Cardiac fibroblast (primary cell): ENCODE measurements at regions not wholly inside any gene's neighbourhood (a gene's known extent, or its start where the extent isn't known, plus 50 kb on each side); places are given as distances from the start of the nearest gene placed in this dataset.
A peak's percentile ranks its signal among the peaks of the same experiment; 100 is the strongest.
"Not testable (repeated sequence)": the region's sequence is repeated elsewhere in the genome, so short reads cannot be mapped to it uniquely, and the experiment has no call there.

Experiments
- DNase-seq, 2 donors: peaks; one replicate each; pipeline versions ENCODE4 v3.0.0 to v3.0.0-alpha.2; 2010; ENCODE audit warnings: low read depth in 2 of 2
- H3K4me3 ChIP-seq, 2 donors: replicated peaks in 1 of 2; 1 replicate in 1 of 2; 2 replicates in 1 of 2; pipeline ENCODE4 v1.5.1; 2011; ENCODE audit warnings: low read depth in 2 of 2, low read length in 2 of 2, mild to moderate bottlenecking in 2 of 2, moderate library complexity in 1 of 2
- CTCF ChIP-seq: IDR thresholded peaks from one replicate; pipeline ENCODE4 v1.5.1; 2011; ENCODE audit warnings: low read depth, mild to moderate bottlenecking, low read length, inconsistent platforms

DNA sequence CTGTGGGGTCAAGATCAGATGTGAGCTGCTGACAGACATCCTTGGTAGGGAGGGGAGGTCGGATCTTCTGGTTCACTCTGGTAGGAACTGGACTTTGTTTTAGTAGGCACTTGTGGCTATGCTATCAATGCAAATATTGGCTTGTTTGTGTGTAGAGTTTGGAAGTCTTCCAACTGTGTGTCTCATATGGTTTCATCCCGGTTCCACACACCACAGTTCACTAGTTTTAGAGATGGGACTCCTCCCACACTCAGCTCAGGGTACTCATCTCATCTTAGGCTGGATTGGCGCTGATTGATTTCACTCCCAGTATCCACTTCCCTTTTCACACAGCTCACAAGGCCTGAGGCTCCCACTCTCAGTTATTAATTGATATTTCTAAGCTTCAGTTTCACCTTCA, 161.3 kb downstream of the THBS2 start:
- TF ChIP-seq CTCF: no peak
- DNase-seq: peak; percentile 43 to 70
- no peak overlapping the region for H3K4me3 ChIP-seq

DNA sequence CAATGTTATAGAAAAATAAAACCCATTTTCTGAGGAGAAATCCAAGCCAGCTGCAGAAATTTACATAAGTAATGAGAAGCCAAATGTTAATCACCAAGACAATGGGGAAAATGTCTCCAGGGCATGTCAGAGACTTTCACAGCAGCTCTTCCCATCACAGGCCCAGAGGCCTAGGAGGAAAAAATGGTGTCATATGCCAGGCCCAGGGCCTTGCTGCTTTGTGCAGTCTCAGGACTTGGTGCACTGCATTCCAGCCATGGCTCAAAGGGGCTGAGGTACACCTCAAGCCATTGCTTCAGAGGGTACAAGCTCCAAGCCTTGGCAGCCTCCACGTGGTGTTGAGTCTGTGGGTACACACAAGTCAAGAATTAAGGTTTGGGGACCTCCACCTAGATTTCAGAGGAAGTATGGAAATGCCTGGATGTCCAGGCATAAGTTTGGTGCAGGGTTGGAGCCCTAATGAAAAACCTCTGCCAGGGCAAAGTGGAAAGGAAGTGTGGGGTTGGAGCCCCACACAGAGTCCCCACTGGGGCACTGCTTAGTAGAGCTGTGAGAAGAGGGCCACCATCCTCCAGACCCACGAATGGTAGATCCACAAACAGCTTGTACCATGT, 163.0 kb downstream of the THBS2 start:
- not testable (repeated sequence) for DNase-seq, H3K4me3 ChIP-seq

GRCh38 chr6:169088762-169089161, 164.9 kb downstream of the THBS2 start:
- DNase-seq: no peak
- TF ChIP-seq CTCF: no peak
- no peak overlapping the region for H3K4me3 ChIP-seq

- no peak for TF ChIP-seq CTCF
- peak in 1 of 2 donors; percentile 73 for DNase-seq
Observed at GRCh38 chr6:169087443-169088041, 166.1 kb downstream of the THBS2 start.

DNA sequence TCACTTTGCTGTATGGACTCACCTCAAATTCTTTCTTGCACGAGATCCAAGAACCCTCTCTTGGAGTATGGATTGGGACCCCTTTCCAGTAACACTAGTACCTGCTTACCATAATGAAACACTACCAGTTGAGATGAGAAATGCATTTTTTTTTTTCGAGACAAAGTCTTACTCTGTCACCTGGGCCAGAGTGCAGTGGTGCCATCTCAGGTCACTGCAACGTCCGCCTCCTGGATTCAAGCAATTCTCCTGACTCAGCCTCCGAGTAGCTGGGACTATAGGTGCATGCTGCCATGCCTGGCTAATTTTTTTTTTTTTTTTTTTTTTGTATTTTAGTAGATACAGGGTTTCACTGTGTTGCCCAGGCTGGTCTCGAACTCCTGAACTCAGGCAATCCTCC, 167.0 kb downstream of the THBS2 start:
- DNase-seq: not testable (repeated sequence)

More at GRCh38 chr6:169087443-169088041, 166.1 kb downstream of the THBS2 start:
- H3K4me3 ChIP-seq: no peak overlapping the region

GRCh38 chr6:169086020-169086419, 167.6 kb downstream of the THBS2 start:
- no peak for TF ChIP-seq CTCF
- no peak overlapping the region for H3K4me3 ChIP-seq
- peak in 1 of 2 donors; percentile 23 for DNase-seq

More for the DNA sequence above, 167.0 kb downstream of the THBS2 start:
- not testable (repeated sequence) for H3K4me3 ChIP-seq

GRCh38 chr6:169085466-169085865, 168.2 kb downstream of the THBS2 start:
- no peak overlapping the region for H3K4me3 ChIP-seq
- DNase-seq: no peak
- no peak for TF ChIP-seq CTCF

DNA sequence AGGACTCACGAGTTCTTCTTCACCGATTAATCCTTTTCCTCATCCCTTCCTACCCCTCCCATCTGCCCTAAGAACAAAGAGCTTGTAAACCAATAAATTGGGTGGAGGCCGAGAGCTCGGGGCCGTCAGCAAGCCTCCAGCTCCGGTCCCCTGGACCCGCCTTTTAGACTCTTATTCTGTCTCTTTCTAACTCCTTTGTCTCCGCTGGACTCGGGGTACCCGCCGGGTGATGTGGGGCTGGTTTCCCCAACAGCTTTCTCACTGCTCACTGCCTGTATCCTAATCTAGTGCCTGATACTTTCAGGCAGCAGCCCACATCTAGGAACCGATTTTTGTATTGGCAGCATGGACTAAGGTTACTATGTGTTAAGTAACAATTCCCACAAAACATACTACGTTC, 169.1 kb downstream of the THBS2 start:
- not testable (repeated sequence) for DNase-seq

More for the DNA sequence above, 169.1 kb downstream of the THBS2 start:
- H3K4me3 ChIP-seq: not testable (repeated sequence)
